GM20000 (cell line): ENCODE measurements at regions not wholly inside any gene's neighbourhood (a gene's known extent, or its start where the extent isn't known, plus 50 kb on each side); places are given as distances from the start of the nearest gene placed in this dataset.

Experiments
- DNase-seq: peaks from one replicate; pipeline ENCODE4 v3.0.0; 2012; ENCODE audit warnings: low spot score
- TF ChIP-seq, protein P1 (sequence below): IDR thresholded peaks from 2 replicates; pipeline ENCODE4 v1.5.1; 2012; ENCODE audit warnings: mild to moderate bottlenecking, control low read depth; ENCODE audit errors: extremely low read depth, missing control alignments

DNA sequence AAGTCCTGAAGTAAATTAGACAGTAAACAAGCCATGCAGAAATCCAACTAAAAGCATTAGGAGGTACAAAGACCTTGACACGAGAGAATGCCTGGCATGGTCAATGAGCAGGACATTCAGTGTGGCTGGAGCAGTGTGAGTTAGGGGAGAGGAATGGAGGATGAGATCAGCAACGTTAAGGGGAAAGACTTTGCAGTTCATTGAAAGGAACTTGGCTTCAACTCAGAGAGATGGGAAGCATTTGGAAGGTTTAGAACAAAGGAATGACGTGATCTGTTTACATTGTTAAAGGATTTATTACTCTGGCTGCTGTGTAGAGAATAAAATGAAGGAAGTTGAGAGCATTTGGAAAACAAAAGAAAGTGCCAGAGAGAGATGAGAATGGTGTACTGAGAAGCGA, 621.3 kb downstream of the XIRP2 start:
- TF ChIP-seq, protein P1, sequence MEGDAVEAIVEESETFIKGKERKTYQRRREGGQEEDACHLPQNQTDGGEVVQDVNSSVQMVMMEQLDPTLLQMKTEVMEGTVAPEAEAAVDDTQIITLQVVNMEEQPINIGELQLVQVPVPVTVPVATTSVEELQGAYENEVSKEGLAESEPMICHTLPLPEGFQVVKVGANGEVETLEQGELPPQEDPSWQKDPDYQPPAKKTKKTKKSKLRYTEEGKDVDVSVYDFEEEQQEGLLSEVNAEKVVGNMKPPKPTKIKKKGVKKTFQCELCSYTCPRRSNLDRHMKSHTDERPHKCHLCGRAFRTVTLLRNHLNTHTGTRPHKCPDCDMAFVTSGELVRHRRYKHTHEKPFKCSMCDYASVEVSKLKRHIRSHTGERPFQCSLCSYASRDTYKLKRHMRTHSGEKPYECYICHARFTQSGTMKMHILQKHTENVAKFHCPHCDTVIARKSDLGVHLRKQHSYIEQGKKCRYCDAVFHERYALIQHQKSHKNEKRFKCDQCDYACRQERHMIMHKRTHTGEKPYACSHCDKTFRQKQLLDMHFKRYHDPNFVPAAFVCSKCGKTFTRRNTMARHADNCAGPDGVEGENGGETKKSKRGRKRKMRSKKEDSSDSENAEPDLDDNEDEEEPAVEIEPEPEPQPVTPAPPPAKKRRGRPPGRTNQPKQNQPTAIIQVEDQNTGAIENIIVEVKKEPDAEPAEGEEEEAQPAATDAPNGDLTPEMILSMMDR, result no peak
- DNase-seq, result no peak

DNA sequence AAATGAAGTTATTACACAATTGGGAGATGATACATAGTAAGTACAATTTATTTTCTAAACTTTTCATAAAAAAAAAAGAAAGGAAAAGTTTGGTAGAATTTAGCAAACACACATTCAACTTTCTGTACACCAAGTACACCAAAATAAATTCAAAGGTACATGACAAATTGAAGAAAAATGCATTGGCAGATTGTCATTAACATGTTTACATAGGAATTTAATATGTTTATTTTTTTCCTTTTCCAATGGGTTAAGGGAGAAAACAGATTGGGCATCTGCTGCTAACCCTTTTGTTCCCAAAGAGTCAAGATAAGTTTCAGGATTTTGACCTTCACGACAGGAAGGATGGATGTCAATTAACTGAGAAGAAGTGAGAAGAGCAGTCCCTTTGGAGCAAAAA, 620.4 kb downstream of the XIRP2 start:
- no peak for DNase-seq
- TF ChIP-seq, protein P1, result no peak

DNA sequence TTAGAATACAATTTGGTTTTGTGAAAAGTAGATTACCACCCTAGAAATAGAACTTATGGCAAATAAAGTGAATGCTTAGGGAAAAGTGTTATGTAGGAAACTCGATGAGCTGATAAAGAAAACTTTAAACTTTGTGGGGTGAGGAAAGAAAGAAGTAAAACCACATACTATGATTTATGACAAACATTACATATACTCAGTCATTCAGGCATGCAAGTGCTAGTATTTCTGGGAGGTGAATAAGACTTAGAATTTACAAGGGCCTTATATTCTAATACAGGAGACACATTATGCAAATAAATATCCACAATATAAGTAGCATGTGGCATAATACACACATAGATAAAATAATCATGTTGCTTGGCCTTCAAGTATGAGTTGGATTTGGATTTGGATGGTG, 618.1 kb downstream of the XIRP2 start:
- TF ChIP-seq, protein P1, result no peak
- no peak for DNase-seq

DNA sequence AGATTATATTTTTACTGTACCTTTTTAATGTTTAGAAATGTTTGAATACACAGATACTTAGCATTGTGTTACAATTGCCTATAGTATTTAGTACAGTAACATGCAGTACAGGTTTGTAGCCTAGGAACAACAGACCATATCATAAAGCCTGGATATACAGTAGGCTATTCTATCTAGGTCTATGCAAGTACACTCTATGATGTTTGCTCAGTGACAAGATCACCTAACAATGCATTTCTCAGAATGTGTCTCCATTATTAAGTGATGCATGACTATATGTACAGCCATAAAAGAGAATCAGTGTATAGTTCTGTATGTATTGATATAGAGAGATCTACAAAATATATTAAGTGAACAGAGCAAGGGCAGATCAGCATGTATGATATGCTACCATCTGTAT, 616.4 kb downstream of the XIRP2 start:
- no peak for DNase-seq
- TF ChIP-seq, protein P1, result no peak

DNA sequence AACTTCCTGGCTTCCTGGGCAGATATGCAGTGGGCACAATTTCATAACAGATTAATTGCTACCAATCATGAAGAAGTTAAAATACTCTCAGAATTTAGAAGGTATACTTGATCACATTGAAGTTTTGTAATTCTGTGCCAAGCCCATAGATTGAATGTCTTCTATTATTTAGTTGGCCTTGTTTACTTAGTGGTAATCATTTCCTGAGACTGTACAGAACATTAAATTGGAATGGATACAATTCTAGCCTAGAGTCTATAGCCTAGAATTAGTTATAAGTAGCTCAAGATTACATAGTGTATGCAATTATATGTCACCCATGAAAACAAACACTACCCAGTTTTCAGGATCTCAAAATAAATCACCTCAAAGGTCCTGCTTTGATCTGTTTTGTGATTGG, 615.8 kb downstream of the XIRP2 start:
- TF ChIP-seq, protein P1, result no peak
- no peak for DNase-seq

DNA sequence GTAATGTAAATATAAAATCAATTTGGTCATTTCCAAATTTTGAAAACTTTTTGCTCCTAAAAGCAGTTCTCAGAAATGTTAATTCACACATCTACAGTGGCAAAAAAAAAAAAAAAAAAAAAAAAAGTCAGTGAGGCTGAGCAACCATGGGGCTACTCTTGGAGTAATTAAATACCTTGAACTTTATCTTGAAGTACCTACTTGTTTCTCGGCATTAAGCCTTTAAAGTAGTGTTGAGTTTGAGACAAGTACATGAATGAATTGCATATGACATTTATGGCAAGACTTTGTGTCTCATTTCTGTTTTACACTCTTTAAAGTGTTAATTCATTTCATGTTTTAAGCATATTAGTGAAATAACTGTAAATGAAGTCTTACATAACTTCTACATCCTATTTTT, 613.3 kb downstream of the XIRP2 start:
- TF ChIP-seq, protein P1, result no peak
- DNase-seq, result no peak

DNA sequence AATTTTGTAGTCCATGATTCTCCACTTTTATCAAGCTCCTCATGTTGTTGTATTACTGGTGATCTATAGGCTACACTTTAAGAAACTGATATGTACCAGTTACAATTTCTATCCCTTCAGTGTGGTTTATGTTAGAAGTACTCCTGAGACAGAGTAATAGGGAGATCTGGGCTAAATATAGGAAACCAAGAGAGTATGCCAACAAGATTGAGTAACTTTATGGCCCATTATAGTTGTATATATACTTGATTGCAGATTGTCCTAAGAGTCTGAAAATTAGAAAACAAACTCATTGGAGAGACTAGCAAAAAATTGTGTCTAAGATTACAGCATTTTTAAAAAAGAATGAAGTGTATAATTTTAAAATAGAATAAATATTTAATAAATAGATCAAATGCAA, 605.6 kb downstream of the XIRP2 start:
- TF ChIP-seq, protein P1, result no peak
- no peak for DNase-seq

DNA sequence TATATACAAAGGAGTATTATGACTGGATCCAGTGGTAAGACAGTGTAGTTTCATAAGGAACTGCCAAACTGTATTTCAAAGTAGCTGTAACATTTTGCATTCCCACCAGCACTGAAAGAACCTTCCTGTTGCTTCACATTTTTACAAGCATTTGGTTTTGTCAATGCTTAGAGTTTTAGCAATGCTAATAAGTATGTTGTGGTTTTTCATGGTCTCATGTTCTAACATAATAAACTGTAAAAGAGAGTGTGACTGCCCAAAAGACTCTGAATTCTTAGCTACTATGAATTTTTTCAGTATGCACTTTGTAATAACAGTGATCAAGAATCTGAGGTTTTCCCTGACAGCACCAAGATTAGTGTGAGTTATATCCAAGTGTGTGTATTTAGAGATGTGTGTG, 604.2 kb downstream of the XIRP2 start:
- no peak for DNase-seq
- TF ChIP-seq, protein P1, result no peak
